ENCODE measurements at regions not wholly inside any gene's neighbourhood (a gene's known extent, or its start where the extent isn't known, plus 50 kb on each side); places are given as distances from the start of the nearest gene placed in this dataset.

DNA sequence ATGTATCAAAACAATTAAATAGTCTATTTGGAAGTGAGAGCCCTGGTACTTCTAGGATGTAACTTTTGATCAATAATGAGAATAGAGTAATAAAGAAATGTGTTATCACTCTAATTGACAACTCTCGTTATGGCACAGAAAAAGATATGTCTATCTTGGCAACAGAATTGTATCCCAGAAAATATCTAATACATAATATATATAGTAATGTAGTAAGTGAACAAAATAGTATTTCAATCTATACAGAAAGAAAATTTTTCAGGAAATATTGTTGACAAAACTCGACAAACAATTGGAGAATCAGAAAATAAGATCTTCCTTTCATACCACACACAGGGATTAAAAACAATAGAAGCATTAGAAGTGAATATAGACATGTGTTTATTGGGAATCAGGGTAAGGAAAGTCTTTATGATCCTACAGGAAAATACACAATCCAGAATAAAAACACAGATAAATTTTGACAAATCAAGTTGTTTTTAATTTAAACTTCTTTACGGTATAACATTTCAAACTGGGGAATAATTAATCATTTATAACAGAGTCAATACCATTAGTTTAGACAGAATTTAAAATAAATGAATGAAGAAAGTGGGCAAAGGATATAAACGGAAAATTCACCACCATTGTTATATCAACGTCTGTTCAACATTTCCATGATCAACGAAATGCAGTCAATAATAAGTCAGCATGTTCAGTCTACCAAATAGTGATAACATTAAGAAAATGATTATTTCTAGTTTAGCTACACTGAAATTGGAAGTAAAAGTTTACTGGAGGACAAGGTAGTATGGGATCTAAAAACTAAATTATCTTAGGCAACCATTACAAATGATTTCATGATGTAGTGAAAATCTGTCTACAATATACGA lies 1526.5 kb upstream of the TPTE start:
- TF ChIP-seq MAZ (IDR thresholded peaks at IDR 0.05; ENCODE audit: borderline replicate concordance, low read depth, low read length) = no peak
- TF ChIP-seq, protein P1, sequence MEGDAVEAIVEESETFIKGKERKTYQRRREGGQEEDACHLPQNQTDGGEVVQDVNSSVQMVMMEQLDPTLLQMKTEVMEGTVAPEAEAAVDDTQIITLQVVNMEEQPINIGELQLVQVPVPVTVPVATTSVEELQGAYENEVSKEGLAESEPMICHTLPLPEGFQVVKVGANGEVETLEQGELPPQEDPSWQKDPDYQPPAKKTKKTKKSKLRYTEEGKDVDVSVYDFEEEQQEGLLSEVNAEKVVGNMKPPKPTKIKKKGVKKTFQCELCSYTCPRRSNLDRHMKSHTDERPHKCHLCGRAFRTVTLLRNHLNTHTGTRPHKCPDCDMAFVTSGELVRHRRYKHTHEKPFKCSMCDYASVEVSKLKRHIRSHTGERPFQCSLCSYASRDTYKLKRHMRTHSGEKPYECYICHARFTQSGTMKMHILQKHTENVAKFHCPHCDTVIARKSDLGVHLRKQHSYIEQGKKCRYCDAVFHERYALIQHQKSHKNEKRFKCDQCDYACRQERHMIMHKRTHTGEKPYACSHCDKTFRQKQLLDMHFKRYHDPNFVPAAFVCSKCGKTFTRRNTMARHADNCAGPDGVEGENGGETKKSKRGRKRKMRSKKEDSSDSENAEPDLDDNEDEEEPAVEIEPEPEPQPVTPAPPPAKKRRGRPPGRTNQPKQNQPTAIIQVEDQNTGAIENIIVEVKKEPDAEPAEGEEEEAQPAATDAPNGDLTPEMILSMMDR (conservative IDR thresholded peaks at IDR 0.05; ENCODE audit: low read depth, low read length) = no peak
- TF ChIP-seq POLR2A (IDR thresholded peaks at IDR 0.05; ENCODE audit: low read depth, low read length) = no peak
- no peak for TF ChIP-seq RFX5 (IDR thresholded peaks at IDR 0.05; ENCODE audit: low read depth, low read length)
- TF ChIP-seq, protein P2, sequence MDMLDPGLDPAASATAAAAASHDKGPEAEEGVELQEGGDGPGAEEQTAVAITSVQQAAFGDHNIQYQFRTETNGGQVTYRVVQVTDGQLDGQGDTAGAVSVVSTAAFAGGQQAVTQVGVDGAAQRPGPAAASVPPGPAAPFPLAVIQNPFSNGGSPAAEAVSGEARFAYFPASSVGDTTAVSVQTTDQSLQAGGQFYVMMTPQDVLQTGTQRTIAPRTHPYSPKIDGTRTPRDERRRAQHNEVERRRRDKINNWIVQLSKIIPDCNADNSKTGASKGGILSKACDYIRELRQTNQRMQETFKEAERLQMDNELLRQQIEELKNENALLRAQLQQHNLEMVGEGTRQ (IDR thresholded peaks at IDR 0.05; ENCODE audit: low read depth, low read length) = no peak
- no peak for TF ChIP-seq RAD21 (IDR thresholded peaks at IDR 0.05; ENCODE audit: low read length)
- TF ChIP-seq, protein P3, sequence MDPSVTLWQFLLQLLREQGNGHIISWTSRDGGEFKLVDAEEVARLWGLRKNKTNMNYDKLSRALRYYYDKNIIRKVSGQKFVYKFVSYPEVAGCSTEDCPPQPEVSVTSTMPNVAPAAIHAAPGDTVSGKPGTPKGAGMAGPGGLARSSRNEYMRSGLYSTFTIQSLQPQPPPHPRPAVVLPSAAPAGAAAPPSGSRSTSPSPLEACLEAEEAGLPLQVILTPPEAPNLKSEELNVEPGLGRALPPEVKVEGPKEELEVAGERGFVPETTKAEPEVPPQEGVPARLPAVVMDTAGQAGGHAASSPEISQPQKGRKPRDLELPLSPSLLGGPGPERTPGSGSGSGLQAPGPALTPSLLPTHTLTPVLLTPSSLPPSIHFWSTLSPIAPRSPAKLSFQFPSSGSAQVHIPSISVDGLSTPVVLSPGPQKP (IDR thresholded peaks at IDR 0.05; ENCODE audit: borderline replicate concordance, low read depth, low read length) = no peak
- no peak for TF ChIP-seq SMC3 (IDR thresholded peaks at IDR 0.05; ENCODE audit: low read depth, low read length)
- no peak for TF ChIP-seq NFE2L2 (IDR thresholded peaks at IDR 0.05; ENCODE audit: low read depth, low read length)
- no peak for TF ChIP-seq BHLHE40 (IDR thresholded peaks at IDR 0.05; ENCODE audit: low read depth, low read length)
- no peak for TF ChIP-seq FOS (IDR thresholded peaks at IDR 0.05; ENCODE audit: low read depth, low read length)
- no peak for TF ChIP-seq RCOR1 (IDR thresholded peaks at IDR 0.05; ENCODE audit: insufficient replicate concordance, low read length)
